Rectal smooth muscle tissue (tissue), 1 donor: ENCODE measurements at regions not wholly inside any gene's neighbourhood (a gene's known extent, or its start where the extent isn't known, plus 50 kb on each side); places are given as distances from the start of the nearest gene placed in this dataset.

Experiments used
- H3K27ac ChIP-seq: one replicate; pipeline ENCODE4 v1.7.0; 2013; ENCODE audit warnings: low read depth, low read length, inconsistent platforms
- H3K27me3 ChIP-seq: one replicate; pipeline ENCODE4 v1.7.0; 2013; ENCODE audit warnings: low read length; ENCODE audit not compliant: control insufficient read depth, insufficient read depth
- H3K36me3 ChIP-seq: one replicate; pipeline ENCODE4 v1.7.0; 2013; ENCODE audit warnings: low read length; ENCODE audit not compliant: control insufficient read depth, insufficient read depth
- H3K4me1 ChIP-seq: one replicate; pipeline ENCODE4 v1.7.0; 2013; ENCODE audit warnings: low read length; ENCODE audit not compliant: control insufficient read depth, insufficient read depth
- H3K4me3 ChIP-seq: one replicate; pipeline ENCODE4 v1.7.0; 2013; ENCODE audit warnings: low read length
- H3K9ac ChIP-seq: one replicate; pipeline ENCODE4 v1.7.0; 2013; ENCODE audit warnings: low read length

DNA sequence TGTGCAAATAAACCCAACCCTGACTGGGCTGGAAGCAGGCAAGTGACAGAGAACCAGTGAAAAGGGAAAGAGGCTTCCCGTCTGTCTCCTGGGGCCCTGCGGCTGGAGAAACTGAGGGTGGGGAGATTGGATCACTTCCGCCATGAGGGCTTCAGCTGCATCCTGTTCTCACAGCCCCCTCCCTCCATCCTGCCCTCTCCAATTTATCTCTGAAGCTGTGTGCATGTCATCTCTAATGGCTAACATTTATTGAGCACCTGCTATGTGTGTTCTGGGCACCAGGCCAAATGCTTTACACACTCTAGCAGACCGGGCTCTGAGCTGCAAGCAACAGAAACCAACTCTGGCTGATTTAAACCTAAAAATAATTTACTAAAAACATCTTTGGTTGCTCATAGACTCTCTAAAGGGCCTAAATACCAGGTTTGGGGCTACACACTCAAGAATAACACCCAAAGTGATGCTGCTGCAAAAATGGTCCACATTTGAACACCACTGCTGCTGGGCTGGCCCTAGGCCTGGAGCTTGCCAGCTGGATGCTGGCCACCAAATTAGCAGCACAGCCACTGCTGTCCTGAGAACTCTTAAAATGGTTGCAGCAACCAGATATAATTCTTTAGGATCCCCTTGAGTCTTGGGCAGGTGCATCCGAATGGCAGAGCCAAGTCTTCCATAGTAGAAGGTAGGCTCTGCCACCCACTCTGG, 123.6 kb upstream of the LRFN2 start:
- Histone ChIP-seq H3K36me3 (no peaks in the 10 kb centered on the region), H3K27ac (no peak overlapping the region), H3K27me3 (no peaks in the 10 kb centered on the region), H3K4me1 (no peaks in the 10 kb centered on the region), H3K4me3 (no peak overlapping the region), H3K9ac (no peak overlapping the region)

DNA sequence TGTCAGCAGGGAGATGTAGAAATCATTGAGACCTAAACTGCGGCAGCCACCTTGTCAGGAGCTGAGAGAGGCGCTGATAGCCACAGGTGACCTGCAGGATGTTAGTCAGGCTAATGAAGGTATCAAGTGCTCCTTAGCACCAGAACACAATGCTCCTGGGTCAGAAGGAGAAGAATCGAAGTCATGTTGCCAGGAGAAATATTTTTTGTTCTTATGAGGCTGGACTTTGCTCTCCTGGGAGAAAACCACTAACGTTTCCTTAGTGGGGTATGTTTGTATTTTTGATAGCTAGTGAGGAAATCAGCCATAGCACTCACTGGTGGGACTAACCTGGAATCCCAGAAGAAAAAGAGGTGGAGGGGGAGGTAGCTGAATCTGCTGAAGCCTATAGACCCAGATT, 120.9 kb upstream of the LRFN2 start:
- Histone ChIP-seq H3K4me3 (no peak overlapping the region), H3K27ac (no peak overlapping the region), H3K36me3 (no peaks in the 10 kb centered on the region)

DNA sequence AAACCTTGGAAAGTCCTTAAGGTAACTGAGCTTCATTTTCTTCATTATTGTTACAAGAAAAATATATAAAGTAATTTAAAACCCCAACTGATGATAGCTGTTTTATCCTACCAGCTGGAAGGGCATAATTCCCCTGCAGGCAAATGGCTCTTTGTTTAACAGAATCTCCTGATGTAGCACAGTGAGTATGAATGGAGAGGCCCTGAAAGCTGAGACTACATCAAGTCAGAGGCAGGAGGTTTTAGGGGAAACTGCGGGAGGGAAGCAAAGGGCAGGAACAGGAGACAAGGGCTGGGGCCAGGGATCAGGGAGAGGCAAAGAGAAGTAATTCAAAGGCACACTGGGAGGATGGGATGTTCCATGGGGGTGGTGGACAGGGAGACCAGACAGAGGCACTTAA, 119.0 kb upstream of the LRFN2 start:
- Histone ChIP-seq H3K9ac (no peak overlapping the region), H3K27ac (no peak overlapping the region)

More for the DNA sequence above, 120.9 kb upstream of the LRFN2 start:
- no peak overlapping the region for H3K9ac ChIP-seq
- no peaks in the 10 kb centered on the region for H3K27me3 ChIP-seq
- H3K4me1 ChIP-seq: no peaks in the 10 kb centered on the region

DNA sequence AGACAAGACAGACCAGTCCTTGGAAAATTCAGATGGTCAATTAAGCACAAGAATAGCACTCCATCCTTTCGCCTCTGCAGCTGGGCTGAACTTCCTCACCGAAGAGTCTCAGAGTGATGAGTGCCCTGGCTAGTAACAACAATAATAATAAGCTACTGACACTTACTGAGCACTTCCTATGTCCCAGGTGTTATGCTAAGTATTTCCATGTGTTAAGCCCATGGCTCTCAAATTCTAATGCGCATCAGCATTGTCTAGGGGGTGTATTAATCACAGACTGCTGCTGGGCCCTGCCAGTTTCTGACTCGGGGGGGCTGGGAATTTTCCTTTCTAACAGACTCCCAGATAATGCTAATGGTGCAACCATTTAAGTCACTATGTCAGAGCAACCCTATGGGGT, 118.2 kb upstream of the LRFN2 start:
- H3K27ac ChIP-seq: no peak overlapping the region
- H3K36me3 ChIP-seq: no peaks in the 10 kb centered on the region
- no peaks in the 10 kb centered on the region for H3K27me3 ChIP-seq
- no peaks in the 10 kb centered on the region for H3K4me1 ChIP-seq
- no peak overlapping the region for H3K9ac ChIP-seq
- H3K4me3 ChIP-seq: no peak overlapping the region

More for the DNA sequence above, 119.0 kb upstream of the LRFN2 start:
- H3K36me3 ChIP-seq: no peaks in the 10 kb centered on the region
- no peaks in the 10 kb centered on the region for H3K27me3 ChIP-seq
- no peak overlapping the region for H3K4me3 ChIP-seq
- H3K4me1 ChIP-seq: no peaks in the 10 kb centered on the region

DNA sequence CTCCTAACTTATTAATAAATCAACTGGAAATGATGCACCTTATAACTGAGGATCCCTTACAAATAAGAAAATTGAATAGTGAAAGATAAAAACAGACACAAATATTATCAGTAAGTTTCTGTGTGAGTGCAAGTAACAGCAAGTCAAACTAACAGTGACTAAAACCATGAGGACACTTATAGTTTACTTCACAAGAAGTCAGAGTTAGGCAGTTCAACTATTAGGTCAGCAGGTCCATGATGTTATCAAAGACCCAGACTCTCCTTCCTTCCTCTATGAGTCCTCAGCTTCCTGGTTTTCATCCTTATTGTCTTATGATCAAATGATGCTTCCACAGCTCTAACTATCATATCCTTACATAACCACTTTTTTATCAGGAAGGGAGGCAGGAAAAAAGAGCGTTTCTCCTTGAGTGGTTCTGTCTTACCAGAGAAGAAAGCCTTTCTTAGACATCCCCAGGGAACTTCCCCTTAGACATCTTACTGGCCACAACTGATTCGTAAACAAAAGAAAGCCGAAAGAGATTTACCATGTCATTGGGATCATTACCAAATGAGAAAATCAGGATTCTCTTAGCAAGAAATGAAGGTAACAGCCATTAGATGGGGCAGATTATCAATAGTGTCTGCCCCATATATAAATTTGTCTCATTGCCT, 114.3 kb upstream of the LRFN2 start:
- H3K4me1 ChIP-seq: no peaks in the 10 kb centered on the region
- H3K27ac ChIP-seq: no peak overlapping the region
- no peak overlapping the region for H3K4me3 ChIP-seq
- H3K36me3 ChIP-seq: no peaks in the 10 kb centered on the region
- no peaks in the 10 kb centered on the region for H3K27me3 ChIP-seq
- no peak overlapping the region for H3K9ac ChIP-seq

DNA sequence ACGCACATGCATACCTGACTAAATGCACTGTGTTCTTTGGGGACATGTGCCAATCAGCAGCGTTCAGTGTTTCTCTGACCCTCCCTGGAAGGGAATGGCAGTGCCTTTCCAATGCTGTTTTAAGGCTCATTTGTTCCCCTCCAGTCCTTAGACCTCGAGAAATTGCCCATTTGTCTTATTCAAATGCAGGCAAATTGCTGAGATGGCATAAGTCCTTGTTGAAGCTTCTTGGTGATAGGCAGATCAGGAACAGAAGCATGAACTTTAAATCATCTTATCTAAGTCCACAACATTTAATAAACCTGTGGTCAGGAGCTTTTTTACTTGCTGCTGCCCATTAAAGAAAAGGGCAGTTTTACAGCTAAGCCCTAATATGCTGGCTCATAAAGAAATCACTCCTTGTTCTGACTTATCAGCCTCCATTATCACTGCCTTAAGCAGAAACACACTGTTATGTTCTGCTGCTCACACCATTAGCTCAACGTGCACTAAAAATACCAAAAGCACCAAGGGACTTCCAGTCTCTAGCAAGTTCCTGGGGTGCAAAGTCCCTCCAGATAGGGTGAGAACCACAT, 112.9 kb upstream of the LRFN2 start:
- Histone ChIP-seq H3K36me3 (no peaks in the 10 kb centered on the region), H3K9ac (no peak overlapping the region), H3K4me1 (no peaks in the 10 kb centered on the region), H3K27me3 (no peaks in the 10 kb centered on the region), H3K4me3 (no peak overlapping the region), H3K27ac (no peak overlapping the region)

DNA sequence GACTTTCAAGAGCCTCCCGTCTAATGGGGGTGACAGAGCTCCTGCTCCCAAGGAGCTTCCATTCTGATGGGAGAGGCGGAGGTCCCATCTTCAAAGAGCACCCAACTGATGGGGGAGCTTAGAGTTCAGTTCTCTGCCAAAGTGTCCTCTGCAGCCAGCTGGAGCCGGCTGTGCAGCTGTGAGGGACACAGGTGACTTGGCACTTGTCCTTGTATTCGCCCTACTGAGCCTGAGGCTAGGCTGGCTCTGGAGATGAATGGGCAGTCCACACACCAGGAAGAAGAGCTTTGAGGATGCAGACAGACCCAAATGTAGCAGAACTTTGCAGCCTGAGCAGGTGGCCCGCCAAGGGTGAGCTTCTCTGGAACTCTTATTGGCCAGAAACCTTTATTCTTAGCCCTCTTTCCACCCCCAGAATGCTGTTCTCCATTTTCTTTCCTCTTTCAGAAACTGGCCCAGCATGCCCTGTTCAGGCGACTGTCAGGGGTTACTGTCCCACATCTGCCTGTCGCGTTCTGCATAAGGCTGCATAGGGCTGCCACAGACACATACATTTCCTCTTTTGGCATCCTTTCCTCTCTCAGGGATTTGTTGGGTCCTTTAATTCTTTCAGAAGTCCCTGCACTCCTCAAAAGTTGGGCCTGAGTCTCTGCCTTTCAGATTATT, 108.7 kb upstream of the LRFN2 start:
- Histone ChIP-seq H3K4me3 (no peak overlapping the region), H3K27ac (no peak overlapping the region), H3K27me3 (no peaks in the 10 kb centered on the region), H3K9ac (no peak overlapping the region), H3K36me3 (no peaks in the 10 kb centered on the region), H3K4me1 (no peaks in the 10 kb centered on the region)

DNA sequence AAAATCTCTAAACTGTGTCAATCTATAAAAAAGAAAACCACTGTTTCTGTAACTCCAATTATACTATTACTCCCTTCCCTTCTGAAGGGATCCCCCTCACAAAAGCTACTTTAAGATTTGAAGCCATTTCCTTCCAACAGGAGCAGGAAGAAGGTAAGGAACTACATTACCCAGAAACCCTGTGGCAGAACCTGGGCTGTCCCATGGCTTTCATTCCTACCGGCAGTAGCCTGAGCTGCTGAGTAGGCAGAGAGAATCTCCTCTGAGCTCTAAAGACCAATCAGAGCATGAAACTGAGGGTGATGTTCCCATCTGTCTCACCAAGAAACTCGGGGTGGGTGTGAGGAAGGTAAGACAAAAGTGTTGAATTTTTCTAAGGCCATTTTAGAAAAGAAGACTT, 108.0 kb upstream of the LRFN2 start:
- Histone ChIP-seq H3K27ac (no peak overlapping the region), H3K4me3 (no peak overlapping the region), H3K9ac (no peak overlapping the region), H3K27me3 (no peaks in the 10 kb centered on the region), H3K36me3 (no peaks in the 10 kb centered on the region), H3K4me1 (no peaks in the 10 kb centered on the region)

DNA sequence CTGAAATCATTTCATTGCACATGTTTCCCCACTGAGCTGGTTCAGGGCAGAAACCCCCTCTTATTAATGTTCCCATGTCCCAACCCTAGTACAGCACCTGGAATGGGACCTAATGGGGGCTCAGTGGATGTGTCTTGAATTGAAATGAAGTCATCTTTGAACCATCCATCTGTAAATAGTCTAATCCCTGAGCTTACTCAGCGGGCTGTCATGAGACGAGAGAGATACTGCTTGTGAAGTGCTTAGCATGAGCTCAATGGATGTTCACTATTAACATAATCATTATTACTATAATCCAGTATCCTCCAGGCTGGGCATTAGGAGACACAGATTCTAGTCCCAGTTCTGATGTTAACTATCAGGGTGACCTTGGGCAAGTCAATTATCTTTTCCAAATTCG, 106.6 kb upstream of the LRFN2 start:
- Histone ChIP-seq H3K4me3 (no peak overlapping the region), H3K9ac (no peak overlapping the region), H3K27me3 (no peaks in the 10 kb centered on the region), H3K4me1 (no peaks in the 10 kb centered on the region), H3K36me3 (no peaks in the 10 kb centered on the region), H3K27ac (no peak overlapping the region)

DNA sequence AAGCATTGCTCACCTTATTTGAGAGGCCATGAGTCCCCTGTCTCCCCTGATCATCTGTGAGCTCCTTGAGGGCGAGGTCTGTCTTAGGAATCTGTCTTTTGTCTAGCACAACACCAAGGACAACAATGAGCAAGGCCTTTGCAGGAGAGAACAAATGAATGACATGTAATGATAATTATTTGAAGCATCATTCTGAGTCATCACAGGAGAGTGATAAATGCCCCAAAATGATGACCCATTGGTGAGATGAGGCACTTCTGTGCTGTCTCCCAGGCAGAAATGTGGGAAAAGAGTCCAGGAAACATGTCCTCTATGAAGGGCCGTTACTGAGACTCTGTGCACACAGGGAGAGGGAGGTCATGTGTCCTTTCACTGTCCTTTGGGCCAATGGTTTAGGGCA, 105.2 kb upstream of the LRFN2 start:
- Histone ChIP-seq H3K9ac (no peak overlapping the region), H3K27ac (no peak overlapping the region), H3K4me1 (no peaks in the 10 kb centered on the region), H3K4me3 (no peak overlapping the region), H3K36me3 (no peaks in the 10 kb centered on the region), H3K27me3 (no peaks in the 10 kb centered on the region)

DNA sequence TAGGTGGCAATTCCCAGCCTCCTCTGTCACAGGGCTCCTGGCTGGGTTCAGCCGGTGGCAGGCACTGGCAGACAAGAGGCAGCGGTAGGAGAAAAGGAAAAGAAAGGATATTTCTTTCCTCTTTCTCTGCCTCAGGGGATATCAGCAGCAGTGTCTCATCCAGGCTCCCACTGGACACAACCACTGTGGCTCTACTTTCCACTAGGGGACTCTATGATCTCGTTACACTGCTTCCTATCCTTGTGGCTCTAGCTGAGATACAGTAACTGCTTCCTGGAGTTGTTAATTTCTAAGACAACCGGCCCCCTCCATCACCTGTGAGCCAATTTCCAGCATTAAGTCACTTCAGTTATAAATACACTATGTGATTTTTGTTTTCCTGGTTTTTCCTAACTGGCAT, 102.0 kb upstream of the LRFN2 start:
- Histone ChIP-seq H3K27ac (no peak overlapping the region), H3K36me3 (no peaks in the 10 kb centered on the region), H3K9ac (no peak overlapping the region), H3K4me3 (no peak overlapping the region), H3K27me3 (no peaks in the 10 kb centered on the region), H3K4me1 (no peaks in the 10 kb centered on the region)

DNA sequence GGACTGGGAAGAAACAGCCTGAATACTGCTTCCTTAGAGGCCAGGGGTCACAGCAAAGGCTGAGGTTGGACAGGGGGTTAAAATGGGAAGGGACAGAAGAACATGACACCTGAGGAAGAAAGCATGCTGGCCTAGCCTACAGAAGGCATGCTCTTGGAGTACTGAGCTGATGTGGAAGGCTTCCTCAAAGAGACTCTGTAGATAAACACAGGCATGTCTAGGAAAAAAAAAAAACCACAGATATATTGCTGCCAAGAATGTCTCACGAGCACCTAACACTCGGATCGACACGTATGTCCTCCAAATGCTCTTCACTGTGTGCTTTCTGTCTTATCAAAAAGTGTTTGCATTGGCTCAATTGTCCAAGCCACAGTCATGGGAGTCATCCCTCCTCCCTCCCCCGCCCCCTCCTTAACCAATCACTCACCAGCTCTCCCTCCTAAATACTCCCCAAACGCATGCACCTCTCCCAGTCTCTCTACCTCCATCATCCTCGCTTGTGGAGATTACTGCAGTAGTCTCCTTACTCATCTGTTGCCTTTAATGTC, 101.1 kb upstream of the LRFN2 start:
- no peak overlapping the region for H3K27ac ChIP-seq
- no peaks in the 10 kb centered on the region for H3K27me3 ChIP-seq
- H3K9ac ChIP-seq: no peak overlapping the region
- no peak overlapping the region for H3K4me3 ChIP-seq
- no peaks in the 10 kb centered on the region for H3K4me1 ChIP-seq
- H3K36me3 ChIP-seq: no peaks in the 10 kb centered on the region
